ENCODE measurements at regions not wholly inside any gene's neighbourhood (a gene's known extent, or its start where the extent isn't known, plus 50 kb on each side); places are given as distances from the start of the nearest gene placed in this dataset.

DNA sequence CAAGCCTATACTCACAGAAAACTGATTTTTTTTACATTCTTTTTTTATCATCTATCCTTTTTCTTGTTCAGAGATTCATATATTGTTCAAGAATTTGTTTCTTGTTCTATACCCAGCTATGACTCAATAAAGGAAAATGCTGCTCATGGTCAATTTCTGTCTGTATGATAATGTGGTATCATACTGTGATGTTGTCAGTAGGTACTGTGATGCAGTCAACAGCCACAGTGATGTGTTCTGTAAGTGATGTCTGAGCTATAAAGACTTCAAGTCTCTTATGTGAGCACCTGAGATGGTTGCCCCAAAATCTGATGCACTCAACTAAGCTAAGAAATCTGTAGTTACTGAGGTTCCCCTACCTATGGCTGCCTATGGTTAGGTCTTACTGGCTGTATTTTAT, 294.2 kb upstream of the GRIN3A start:
- TF ChIP-seq, protein P1, sequence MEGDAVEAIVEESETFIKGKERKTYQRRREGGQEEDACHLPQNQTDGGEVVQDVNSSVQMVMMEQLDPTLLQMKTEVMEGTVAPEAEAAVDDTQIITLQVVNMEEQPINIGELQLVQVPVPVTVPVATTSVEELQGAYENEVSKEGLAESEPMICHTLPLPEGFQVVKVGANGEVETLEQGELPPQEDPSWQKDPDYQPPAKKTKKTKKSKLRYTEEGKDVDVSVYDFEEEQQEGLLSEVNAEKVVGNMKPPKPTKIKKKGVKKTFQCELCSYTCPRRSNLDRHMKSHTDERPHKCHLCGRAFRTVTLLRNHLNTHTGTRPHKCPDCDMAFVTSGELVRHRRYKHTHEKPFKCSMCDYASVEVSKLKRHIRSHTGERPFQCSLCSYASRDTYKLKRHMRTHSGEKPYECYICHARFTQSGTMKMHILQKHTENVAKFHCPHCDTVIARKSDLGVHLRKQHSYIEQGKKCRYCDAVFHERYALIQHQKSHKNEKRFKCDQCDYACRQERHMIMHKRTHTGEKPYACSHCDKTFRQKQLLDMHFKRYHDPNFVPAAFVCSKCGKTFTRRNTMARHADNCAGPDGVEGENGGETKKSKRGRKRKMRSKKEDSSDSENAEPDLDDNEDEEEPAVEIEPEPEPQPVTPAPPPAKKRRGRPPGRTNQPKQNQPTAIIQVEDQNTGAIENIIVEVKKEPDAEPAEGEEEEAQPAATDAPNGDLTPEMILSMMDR (IDR thresholded peaks at IDR 0.05) = no peak
- TF ChIP-seq POLR2AphosphoS5 (IDR thresholded peaks at IDR 0.05) = no peak
- TF ChIP-seq EP300 (IDR thresholded peaks at IDR 0.05) = no peak
- TF ChIP-seq POLR2A (IDR thresholded peaks at IDR 0.05) = no peak
- DNase-seq (ENCODE audit: low spot score in 2 of 2) = no peak
- Histone ChIP-seq H3K27ac (no peak overlapping the region), H3K9me3 (no peaks in the 10 kb centered on the region), H3K4me1 (no peaks in the 10 kb centered on the region), H3K36me3 (no peaks in the 10 kb centered on the region), H3K27me3 (no peaks in the 10 kb centered on the region), H3K4me3 (no peak overlapping the region)

DNA sequence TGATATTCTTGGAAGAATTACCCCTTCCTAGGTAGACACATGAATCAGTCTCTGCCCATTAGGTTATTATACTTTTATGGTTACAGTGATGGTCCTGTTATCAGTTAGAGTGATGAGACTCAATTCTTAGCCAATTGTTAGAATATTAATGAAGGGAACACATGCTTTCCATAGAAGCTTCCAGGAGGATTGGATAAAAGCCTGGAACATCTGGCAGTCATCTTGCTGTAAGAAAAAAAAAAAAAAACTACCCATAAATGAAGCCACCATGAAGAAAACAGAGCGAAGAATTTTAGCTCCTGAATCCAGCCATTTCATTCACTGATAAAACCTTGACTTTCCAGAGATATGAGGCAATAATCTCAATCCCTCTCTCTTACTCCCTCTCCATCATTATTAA, 262.5 kb upstream of the GRIN3A start:
- Histone ChIP-seq H3K4me1 (no peaks in the 10 kb centered on the region), H3K36me3 (no peaks in the 10 kb centered on the region), H3K27ac (no peak overlapping the region), H3K4me3 (no peak overlapping the region), H3K9me3 (no peaks in the 10 kb centered on the region), H3K27me3 (no peaks in the 10 kb centered on the region)
- DNase-seq (ENCODE audit: low spot score in 2 of 2) = no peak
- 65% methylated on average over 1 of the region's 1 CpG for WGBS
- TF ChIP-seq POLR2AphosphoS5 (IDR thresholded peaks at IDR 0.05) (no peak), POLR2A (IDR thresholded peaks at IDR 0.05) (no peak), EP300 (IDR thresholded peaks at IDR 0.05) (no peak)
- TF ChIP-seq, protein P1 (IDR thresholded peaks at IDR 0.05) = no peak

DNA sequence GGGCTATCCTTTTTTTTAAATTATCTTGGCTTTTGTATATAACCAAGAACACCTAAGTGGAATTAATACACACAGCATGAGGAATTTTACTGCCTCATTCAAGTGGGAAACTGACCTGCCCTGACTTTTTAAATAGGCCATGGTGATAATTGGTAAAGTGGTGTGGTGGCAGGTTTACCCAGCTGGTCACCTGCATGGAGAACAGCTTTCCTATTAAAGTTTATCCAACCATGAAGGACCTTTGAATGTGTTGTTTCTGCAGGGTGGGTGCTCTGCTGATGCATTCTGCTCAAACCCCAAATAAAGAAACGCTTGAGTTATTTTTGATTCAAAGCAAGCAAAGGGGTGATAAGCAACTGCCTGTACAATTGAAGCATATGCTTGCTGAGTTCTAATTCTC, 261.0 kb upstream of the GRIN3A start:
- 92% methylated on average over 1 of the region's 1 CpG for WGBS
- DNase-seq (ENCODE audit: low spot score in 2 of 2) = no peak
- H3K27ac ChIP-seq = no peak overlapping the region
- no peaks in the 10 kb centered on the region for H3K4me1 ChIP-seq
- H3K36me3 ChIP-seq = no peaks in the 10 kb centered on the region
- no peaks in the 10 kb centered on the region for H3K9me3 ChIP-seq
- no peaks in the 10 kb centered on the region for H3K27me3 ChIP-seq
- H3K4me3 ChIP-seq = no peak overlapping the region
- TF ChIP-seq, protein P1 (IDR thresholded peaks at IDR 0.05) = no peak
- TF ChIP-seq POLR2AphosphoS5 (IDR thresholded peaks at IDR 0.05) = no peak
- no peak for TF ChIP-seq POLR2A (IDR thresholded peaks at IDR 0.05)
- TF ChIP-seq EP300 (IDR thresholded peaks at IDR 0.05) = no peak

DNA sequence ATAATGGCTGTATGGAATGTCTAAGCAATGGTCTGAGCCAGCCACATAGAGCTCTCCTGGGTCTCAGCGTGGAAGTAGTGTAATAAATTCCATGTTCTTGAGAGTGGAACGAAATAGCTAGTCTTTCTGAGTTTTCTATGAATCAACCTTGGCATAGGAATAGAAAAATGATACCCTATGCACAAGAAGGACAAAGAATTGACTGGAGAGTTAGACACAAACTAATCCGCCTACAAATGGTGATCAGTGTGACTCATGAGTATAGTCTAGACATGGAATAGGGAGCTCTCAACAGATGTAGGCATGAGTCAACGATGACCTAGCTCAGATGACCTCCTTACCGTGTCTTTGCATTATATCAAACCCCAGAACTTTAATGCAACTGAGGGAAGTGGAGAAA, 256.8 kb upstream of the GRIN3A start:
- no peaks in the 10 kb centered on the region for H3K9me3 ChIP-seq
- WGBS = 62% methylated on average over 5 of the region's 5 CpGs
- no peak for TF ChIP-seq POLR2A (IDR thresholded peaks at IDR 0.05)
- no peak for TF ChIP-seq POLR2AphosphoS5 (IDR thresholded peaks at IDR 0.05)
- TF ChIP-seq, protein P1 (IDR thresholded peaks at IDR 0.05) = no peak
- TF ChIP-seq EP300 (IDR thresholded peaks at IDR 0.05) = no peak
- H3K27me3 ChIP-seq = no peaks in the 10 kb centered on the region
- no peak overlapping the region for H3K4me3 ChIP-seq
- no peaks in the 10 kb centered on the region for H3K4me1 ChIP-seq
- H3K27ac ChIP-seq = no peak overlapping the region
- DNase-seq (ENCODE audit: low spot score in 2 of 2) = no peak
- no peaks in the 10 kb centered on the region for H3K36me3 ChIP-seq

DNA sequence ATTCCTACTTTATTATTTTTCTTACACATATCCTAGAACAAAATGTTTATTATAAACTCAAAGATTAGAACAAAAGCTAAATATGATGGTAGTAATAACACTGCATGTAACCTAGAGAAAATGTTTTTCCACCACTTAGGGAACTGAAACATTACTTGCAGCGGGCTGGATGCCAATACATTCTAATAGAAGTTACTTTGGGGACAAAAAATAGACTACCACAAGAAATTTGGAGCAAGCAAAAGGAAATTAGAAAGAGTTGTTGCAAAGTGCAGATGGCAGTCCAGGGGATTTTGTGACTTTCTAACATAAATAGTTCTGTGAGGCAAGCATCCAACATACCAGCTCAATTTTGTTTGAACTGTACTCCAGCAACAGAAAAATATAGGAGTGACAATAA, 255.3 kb upstream of the GRIN3A start:
- TF ChIP-seq, protein P1 (IDR thresholded peaks at IDR 0.05) = no peak
- TF ChIP-seq EP300 (IDR thresholded peaks at IDR 0.05) (no peak), POLR2A (IDR thresholded peaks at IDR 0.05) (no peak), POLR2AphosphoS5 (IDR thresholded peaks at IDR 0.05) (no peak)
- Histone ChIP-seq H3K27ac (no peak overlapping the region), H3K4me3 (no peak overlapping the region), H3K36me3 (no peaks in the 10 kb centered on the region), H3K4me1 (no peaks in the 10 kb centered on the region), H3K27me3 (no peaks in the 10 kb centered on the region), H3K9me3 (no peaks in the 10 kb centered on the region)
- 78% methylated on average over 1 of the region's 1 CpG for WGBS
- no peak for DNase-seq (ENCODE audit: low spot score in 2 of 2)
